GM12873 (cell line): ENCODE measurements at regions not wholly inside any gene's neighbourhood (a gene's known extent, or its start where the extent isn't known, plus 50 kb on each side); places are given as distances from the start of the nearest gene placed in this dataset.

Source experiments
- TF ChIP-seq, protein P1 (sequence below): IDR thresholded peaks from 2 replicates; pipeline ENCODE4 v1.5.1; 2012; ENCODE audit warnings: low read depth, mild to moderate bottlenecking, moderate library complexity, low read length, control low read depth; ENCODE audit not compliant: insufficient read depth; ENCODE audit errors: missing control alignments

DNA sequence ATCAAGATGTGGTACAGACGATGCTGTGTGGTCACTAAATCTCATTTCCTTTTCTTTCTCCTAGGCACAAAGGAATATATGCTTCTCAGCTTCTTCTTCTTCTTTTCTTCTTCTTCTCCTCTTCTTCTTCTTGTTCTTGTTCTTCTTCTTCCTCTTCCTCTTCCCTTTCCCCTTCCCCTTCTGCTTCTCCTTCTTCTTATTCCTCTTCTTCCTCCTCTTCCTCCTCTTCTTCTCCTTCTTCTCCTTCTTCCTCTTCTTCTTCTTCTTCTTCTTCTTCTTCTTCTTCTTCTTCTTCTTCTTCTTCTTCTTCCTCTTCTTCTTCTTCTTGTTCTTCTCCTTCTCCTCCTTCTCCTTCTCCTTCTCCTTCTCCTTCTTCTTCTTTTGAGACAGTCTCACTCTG, 190.4 kb upstream of the DTNBP1 start:
- TF ChIP-seq, protein P1, sequence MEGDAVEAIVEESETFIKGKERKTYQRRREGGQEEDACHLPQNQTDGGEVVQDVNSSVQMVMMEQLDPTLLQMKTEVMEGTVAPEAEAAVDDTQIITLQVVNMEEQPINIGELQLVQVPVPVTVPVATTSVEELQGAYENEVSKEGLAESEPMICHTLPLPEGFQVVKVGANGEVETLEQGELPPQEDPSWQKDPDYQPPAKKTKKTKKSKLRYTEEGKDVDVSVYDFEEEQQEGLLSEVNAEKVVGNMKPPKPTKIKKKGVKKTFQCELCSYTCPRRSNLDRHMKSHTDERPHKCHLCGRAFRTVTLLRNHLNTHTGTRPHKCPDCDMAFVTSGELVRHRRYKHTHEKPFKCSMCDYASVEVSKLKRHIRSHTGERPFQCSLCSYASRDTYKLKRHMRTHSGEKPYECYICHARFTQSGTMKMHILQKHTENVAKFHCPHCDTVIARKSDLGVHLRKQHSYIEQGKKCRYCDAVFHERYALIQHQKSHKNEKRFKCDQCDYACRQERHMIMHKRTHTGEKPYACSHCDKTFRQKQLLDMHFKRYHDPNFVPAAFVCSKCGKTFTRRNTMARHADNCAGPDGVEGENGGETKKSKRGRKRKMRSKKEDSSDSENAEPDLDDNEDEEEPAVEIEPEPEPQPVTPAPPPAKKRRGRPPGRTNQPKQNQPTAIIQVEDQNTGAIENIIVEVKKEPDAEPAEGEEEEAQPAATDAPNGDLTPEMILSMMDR: no peak

DNA sequence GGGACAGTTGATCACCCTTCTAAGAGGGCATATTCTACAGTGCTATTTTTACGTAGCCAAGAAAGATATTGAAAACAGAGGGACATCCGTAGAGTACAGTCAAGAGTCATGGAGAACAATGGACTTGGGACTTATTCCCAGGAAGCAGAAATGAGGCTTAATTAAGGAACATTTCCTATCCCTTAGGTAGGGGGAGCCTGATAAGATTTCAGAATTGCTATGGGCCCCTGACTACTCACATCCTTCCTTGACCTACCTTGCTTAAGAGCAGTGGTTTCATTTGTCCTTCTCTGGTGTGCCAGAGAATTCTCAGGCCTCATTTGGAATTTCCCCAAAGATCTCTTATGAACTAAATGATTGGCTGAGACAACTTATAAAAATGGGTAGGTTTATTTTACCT, 189.5 kb upstream of the DTNBP1 start:
- TF ChIP-seq, protein P1: no peak

DNA sequence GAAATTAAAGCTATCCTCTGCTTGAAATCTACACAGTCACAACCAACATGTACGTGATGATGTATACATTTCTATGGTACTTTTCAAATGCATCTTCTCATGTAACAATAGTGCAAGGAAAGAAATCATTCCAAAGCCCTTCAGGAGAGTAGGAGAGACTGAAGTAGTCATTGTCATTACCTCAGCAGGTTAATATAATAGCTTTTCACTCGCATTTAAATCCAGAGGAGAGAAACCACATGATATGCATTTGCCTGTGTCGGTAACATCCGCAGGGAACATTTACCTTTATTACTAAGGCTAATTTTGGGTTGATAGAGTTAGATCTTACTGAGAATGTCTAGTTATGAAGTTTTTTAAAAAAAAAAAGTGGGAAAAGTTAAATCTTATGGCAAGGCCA, 186.6 kb upstream of the DTNBP1 start:
- TF ChIP-seq, protein P1: no peak

DNA sequence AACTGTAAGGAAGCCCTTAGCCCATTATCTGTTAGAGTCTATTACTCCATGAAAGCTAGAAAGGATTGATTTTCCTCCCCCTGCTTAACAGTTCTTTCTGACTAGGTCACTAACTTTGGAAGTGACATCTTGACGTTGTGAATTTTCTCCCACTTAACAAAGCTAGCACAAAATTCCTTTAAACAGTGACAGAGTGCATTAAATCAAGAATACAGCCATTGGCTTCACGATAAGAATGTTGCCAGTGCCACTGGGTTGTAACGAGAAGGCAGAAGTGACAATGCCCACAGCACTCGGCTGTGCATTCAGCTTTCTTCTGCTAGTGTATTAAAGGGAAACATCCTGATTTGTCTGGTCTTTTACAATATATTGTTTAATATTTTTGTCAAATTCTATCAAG, 182.7 kb upstream of the DTNBP1 start:
- TF ChIP-seq, protein P1: no peak

DNA sequence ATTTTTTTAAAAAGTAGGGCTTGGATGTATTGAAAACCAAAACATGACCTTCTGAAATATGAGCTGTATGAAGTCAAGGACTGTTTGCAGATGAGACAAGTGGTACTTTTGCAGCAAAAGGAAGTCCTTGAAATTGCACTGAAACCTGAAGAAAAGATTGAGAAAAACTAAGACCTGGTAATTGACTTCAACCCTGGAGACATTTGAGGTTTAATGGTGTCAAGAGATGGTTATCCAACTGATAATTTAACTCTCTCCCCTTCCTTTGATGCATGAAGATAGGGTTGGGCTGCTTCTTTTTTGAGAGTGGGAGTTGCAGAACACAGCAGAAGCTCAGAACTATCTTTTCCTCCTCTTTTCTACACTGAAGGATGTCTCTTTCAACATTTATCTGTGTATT, 180.9 kb upstream of the DTNBP1 start:
- TF ChIP-seq, protein P1: no peak

DNA sequence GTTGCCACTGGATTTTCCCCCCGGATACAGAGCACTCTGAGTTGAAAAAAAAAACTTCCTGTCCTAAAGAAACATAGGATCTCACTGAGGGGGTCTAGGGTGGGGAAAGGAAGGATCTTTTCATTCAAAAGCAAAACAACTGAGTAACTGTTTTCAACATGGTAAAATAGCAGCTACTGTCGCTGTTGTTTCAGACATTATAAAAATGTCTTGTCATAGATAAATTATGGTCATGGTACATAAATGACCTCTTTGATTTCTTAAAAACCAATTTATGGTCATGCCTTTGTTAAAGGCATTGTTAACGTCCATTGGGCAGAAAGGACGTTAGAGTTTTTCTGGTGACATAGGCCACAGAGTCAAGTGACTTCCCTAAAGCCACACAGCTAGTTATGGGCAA, 180.4 kb upstream of the DTNBP1 start:
- TF ChIP-seq, protein P1: no peak

DNA sequence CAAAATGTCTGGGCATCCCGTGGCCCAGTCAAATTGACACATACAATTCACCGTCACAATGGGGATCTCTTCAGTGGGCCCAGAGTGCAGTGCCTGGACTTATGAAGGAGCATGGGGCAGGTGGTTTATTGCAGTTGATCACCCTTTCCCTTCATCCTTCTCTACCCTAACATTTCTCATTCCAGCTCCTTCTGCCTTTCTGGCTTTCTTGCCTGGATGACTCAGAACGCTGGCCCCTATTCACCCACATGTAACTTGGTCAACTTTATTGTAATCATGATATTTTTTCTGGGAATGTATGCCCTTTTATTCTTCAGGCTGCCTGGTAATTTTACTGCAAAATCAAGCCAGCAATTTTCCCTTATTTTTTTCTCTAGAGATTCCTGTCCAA, 179.9 kb upstream of the DTNBP1 start:
- TF ChIP-seq, protein P1: no peak
